Skeletal muscle cell (primary cell): ENCODE measurements at regions not wholly inside any gene's neighbourhood (a gene's known extent, or its start where the extent isn't known, plus 50 kb on each side); places are given as distances from the start of the nearest gene placed in this dataset.
"Not testable (repeated sequence)": the region's sequence is repeated elsewhere in the genome, so short reads cannot be mapped to it uniquely, and the experiment has no call there.

Source experiments
- DNase-seq: peaks from one replicate; pipeline ENCODE4 v3.0.0-alpha.2; 2010; ENCODE audit warnings: low read depth
- H3K4me3 ChIP-seq: 2 replicates; pipeline ENCODE4 v1.5.1; 2011; ENCODE audit warnings: low read depth, mild to moderate bottlenecking, control low read depth, low read length, moderate library complexity

DNA sequence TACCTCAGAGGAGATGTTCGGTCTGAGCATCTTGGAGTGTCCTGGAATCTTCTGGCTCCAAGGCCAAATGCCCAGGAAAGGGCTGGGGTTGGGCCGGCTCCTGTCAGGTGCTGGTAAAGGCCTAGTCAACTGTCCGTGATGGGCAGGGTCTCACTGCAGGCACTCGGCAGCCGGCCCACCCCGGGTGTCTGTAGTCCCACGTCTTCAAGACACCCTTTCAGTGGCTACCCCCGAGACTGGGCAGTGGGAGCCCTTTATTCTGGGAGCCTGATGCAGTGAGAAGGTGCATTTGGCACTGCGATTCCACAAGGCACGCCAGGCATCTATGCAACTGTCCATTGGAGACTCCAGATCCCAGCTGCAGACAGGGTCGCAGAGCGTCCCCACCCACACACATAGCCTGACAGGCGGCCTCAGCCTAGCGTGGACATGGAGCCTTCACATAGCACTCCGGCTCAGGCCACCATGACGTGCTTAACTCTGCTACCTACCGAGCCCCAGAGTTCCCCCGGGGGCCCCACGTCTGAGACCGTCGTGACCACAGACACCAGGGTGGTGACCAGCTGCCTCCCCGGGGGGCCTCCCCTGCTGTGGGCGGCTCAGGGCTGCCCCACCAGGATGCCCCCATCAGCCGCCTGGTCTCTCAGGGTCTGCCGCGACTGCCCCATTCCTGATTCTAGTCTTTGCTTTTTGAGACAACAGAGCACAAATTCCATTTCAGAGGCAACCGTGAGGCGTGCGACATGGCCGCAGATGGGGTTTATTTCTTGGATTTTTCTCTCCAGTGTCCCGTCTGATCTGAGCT lies 331.8 kb upstream of the SFSWAP start:
- no peak for DNase-seq
- H3K4me3 ChIP-seq = no peak overlapping the region

DNA sequence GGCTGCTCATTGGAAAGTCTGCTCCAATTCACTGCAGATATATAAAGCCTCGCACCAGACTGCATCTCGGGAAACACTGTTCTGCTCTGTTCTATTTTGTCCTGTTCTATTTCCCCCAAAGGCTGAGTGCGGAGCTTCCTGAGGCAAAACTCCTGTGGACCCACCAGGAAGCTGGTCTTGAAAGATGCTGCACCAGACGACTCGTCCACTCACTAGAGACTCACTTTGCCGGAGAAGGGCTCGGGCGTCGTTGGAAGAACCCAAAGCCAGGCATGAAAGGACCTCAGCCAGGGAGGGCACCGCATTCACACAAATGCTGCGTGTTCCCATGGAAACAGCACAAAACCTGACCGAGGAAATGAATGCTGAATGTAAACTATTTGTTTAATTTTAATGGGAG lies 331.2 kb upstream of the SFSWAP start:
- no peak for DNase-seq
- H3K4me3 ChIP-seq = no peak overlapping the region

DNA sequence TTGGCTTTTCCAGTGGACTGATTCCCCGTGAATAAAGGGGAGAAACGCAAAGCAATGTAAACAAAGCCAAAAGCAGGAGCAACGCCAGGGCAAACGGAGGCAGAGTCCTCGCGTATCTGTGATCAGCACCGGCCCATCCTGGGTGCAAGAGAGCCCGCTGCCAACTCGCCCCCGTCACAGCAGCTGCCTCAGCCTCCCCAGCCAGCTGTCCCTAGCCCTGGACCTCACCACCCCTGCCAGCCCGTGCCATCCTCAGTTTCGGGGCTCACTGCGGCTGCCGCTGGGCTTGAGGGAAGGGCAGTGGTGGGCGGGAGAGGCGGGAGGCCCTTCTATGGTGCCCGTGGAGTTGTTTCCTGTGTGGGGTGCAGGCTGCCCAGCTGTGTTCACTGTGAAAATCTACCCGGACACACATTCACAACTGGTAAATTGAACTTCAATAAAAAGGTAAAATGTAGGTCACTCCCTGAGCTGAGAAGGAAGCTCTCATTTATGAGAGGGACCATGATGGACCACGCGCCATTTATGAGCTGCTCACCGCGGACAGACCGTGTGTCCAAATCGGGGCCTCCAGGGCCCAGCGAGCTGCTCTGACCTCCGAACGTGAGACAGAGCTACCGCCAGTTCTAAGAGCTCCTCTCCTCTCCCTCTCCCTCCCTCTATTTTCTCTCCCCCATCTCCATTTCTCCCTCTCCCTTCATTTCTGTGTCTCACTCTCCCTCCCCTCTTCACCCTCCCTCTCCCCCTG lies 330.5 kb upstream of the SFSWAP start:
- no peak for DNase-seq
- no peak overlapping the region for H3K4me3 ChIP-seq

- DNase-seq = no peak
- H3K4me3 ChIP-seq = no peak overlapping the region
Observed at GRCh38 chr12:131380965-131381705, 329.8 kb upstream of the SFSWAP start.

DNA sequence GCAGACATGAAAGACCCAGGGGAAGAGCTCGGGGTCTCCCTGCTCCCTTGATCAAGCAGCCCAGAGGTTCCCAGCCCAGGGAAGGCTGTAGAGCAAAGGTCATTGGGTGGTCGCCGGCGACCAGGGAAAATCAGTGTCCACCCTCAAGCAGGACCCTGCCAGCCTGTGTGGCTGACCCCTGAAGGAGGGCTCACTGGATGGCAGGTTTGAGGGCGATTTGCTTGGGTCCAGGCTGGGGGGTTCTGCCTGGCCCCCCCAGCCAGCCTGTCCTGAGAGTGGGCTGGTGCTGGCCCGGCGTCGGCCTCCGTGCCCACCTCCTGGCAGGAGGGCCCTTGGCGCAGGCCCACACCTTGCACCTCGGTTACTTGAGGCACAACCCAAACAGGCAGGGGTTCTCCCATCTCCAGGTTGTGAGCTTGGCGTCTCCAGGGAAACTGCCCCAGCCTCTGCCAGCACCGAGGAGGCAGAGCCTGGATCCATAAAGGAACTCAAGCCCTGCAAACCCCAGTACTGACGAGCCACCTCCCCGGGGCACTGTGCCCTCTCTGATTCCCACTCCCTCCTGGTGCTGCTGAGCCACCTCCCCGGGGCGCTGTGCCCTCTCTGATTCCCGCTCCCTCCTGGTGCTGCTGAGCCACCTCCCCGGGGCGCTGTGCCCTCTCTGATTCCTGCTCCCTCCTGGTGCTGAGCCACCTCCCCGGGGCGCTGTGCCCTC lies 329.0 kb upstream of the SFSWAP start:
- no peak overlapping the region for H3K4me3 ChIP-seq
- no peak for DNase-seq

GRCh38 chr12:131383291-131383690 lies 327.6 kb upstream of the SFSWAP start:
- no peak overlapping the region for H3K4me3 ChIP-seq
- no peak for DNase-seq

DNA sequence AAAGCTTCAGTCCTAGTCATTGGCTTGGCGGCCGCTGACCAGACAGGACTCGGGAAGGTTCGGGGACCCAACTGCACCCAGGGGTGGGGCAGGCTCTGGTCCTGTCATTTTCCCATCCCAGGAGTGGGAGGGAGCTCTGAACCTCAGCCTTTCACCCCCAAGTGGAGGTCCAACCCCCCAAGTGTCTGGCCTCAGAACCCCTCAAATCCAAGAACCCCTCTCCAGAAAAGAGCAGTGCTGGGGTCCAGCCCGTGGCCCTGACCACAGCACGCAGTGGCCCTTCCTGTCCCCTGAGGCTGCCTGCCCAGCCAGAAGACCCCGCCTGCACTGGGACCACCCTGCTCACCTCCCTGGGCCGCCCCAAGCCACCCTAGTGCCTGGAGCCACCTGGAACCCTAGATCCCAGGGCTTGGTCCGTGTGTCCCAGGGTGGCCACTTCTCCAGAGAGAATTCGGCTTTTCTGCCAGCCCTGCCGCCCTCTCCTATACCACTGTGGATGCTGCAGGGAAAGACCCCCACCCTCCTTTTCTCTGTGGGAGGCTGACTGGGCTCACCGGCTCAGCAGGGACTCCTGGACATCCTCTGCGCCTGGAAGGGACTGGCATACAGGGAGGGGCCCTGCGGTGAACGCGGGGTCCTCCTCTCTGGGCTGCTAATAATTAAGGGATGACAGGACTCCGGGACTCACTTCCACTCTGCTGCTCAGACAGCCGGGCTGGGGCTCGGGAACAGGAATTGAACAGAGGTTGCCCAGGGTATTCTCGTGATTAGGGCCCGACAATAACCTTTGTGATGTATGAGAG lies 326.9 kb upstream of the SFSWAP start:
- DNase-seq = no peak
- H3K4me3 ChIP-seq = no peak overlapping the region

DNA sequence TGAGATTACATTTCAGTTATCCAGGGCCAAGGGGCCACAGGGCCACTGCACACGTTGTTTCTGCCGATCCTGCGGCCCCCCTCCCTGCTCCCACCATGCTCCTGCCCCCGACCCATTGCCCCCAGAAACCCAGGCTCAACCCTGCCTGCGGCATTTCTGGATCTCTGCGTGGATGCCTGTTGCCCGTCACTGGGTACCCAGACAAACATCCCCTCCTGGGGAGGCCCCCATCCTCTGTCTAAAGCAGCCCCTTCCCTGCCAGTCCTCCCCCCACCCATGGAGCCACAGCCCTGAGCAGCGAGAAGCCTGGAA lies 326.4 kb upstream of the SFSWAP start:
- no peak overlapping the region for H3K4me3 ChIP-seq
- no peak for DNase-seq

GRCh38 chr12:131385313-131386166 lies 325.4 kb upstream of the SFSWAP start:
- no peak overlapping the region for H3K4me3 ChIP-seq
- no peak for DNase-seq

- no peak for DNase-seq
Observed at GRCh38 chr12:131386167-131386521, 324.7 kb upstream of the SFSWAP start.

GRCh38 chr12:131386781-131387180 lies 324.1 kb upstream of the SFSWAP start:
- no peak overlapping the region for H3K4me3 ChIP-seq
- DNase-seq = no peak

More at GRCh38 chr12:131386167-131386521, 324.7 kb upstream of the SFSWAP start:
- no peak overlapping the region for H3K4me3 ChIP-seq

- no peak overlapping the region for H3K4me3 ChIP-seq
- no peak for DNase-seq
Observed at GRCh38 chr12:131387281-131388163, 323.4 kb upstream of the SFSWAP start.

- not testable (repeated sequence) for DNase-seq, H3K4me3 ChIP-seq
Observed at GRCh38 chr12:131388164-131389053, 322.5 kb upstream of the SFSWAP start.

DNA sequence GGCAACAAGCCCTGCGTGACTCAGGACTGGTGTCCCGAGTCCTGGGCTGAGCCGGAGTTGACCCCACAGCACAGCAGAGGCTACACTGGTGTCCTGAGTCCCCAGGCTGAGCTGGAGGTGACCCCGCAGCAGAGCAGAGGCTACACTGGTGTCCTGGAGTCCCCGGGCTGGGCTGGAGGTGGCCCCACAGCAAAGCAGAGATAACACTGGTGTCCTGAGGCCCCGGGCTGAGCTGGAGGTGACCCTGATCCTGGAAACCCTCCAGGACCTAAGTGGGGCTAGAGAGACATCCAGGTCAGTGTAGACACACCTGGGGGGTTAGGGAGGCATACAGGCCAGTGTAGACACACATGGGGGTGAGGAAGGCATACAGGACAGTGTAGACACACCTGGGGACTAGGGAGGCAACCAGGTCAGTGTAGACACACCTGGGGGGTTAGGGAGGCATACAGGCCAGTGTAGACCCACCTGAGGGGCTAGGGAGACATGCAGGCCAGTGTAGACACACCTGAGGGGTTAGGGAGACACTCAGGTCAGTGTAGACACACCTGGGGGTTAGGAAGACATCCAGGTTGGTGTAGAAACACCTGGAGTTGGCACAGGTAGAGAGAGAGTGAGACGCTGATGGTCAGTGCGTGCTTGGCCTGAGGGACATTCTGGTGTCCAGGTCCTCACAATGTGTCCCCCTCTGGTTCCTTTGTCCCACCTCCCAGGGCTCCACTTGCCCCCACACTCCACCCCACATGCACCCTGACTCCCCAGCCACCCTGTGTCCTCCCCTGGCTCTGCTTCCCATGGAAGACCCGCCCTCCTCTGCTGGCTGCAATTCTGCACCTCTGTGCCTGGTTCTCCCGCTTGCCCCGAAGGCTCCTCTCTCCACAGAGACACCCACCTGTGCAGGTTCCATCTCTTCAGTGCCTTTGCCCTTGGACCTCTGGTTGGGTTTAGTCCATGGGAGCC lies 321.6 kb upstream of the SFSWAP start:
- H3K4me3 ChIP-seq = no peak overlapping the region
- DNase-seq = no peak
